Karpas-422 (cell line): ENCODE measurements at regions not wholly inside any gene's neighbourhood (a gene's known extent, or its start where the extent isn't known, plus 50 kb on each side); places are given as distances from the start of the nearest gene placed in this dataset.

Experiments used
- DNase-seq: peaks from one replicate; pipeline ENCODE4 v3.0.0-alpha.2; 2015
- H2AFZ ChIP-seq: fragments of 200-600 bp; sonication (generic); 2 replicates; pipeline ENCODE4 v1.6.1; 2014; ENCODE audit warnings: antibody characterized with exemption, low read length, mixed read lengths
- H3K27ac ChIP-seq: fragments of 200-600 bp; sonication (generic); 2 replicates; pipeline ENCODE4 v1.5.1; 2014; ENCODE audit warnings: mild to moderate bottlenecking, low read length, moderate library complexity
- H3K27me3 ChIP-seq: fragments of 200-600 bp; sonication (generic); 2 replicates; pipeline ENCODE4 v1.6.1; 2014; ENCODE audit warnings: low read length, mixed read lengths
- H3K36me3 ChIP-seq: fragments of 200-600 bp; sonication (generic); 2 replicates; pipeline ENCODE4 v1.6.1; 2014; ENCODE audit warnings: low read length, mixed read lengths; ENCODE audit not compliant: insufficient read depth
- H3K4me1 ChIP-seq: fragments of 200-600 bp; sonication (generic); 2 replicates; pipeline ENCODE4 v1.6.1; 2014; ENCODE audit warnings: mild to moderate bottlenecking, low read length, mixed read lengths
- H3K4me2 ChIP-seq: fragments of 200-600 bp; sonication (generic); 2 replicates; pipeline ENCODE4 v1.6.1; 2014; ENCODE audit warnings: low read length, low read depth, mild to moderate bottlenecking; ENCODE audit not compliant: poor library complexity, severe bottlenecking
- H3K4me3 ChIP-seq: fragments of 200-600 bp; sonication (generic); 2 replicates; pipeline ENCODE4 v1.5.1; 2014; ENCODE audit warnings: mild to moderate bottlenecking, antibody characterized with exemption, low read length, mixed read lengths
- H3K79me2 ChIP-seq: fragments of 200-600 bp; sonication (generic); 2 replicates; pipeline ENCODE4 v1.6.1; 2014; ENCODE audit warnings: mild to moderate bottlenecking, low read length, mixed read lengths
- H3K9ac ChIP-seq: fragments of 200-600 bp; sonication (generic); 2 replicates; pipeline ENCODE4 v1.6.0; 2014; ENCODE audit warnings: low read length
- H3K9me2 ChIP-seq: fragments of 200-600 bp; sonication (generic), shearing (Covaris generic); replicated peaks from 2 replicates; pipeline ENCODE4 v1.6.0; 2014; ENCODE audit warnings: mild to moderate bottlenecking, low read length, moderate library complexity; ENCODE audit not compliant: insufficient read depth
- H3K9me3 ChIP-seq: fragments of 300-700, 200-600 bp; sonication (generic); 2 replicates; pipeline ENCODE4 v1.6.1; 2014; ENCODE audit warnings: low read length, mixed read lengths
- H4K20me1 ChIP-seq: fragments of 200-600 bp; sonication (generic); 2 replicates; pipeline ENCODE4 v1.6.1; 2014; ENCODE audit warnings: mild to moderate bottlenecking, antibody characterized with exemption, low read length, low read depth; ENCODE audit not compliant: insufficient read depth

DNA sequence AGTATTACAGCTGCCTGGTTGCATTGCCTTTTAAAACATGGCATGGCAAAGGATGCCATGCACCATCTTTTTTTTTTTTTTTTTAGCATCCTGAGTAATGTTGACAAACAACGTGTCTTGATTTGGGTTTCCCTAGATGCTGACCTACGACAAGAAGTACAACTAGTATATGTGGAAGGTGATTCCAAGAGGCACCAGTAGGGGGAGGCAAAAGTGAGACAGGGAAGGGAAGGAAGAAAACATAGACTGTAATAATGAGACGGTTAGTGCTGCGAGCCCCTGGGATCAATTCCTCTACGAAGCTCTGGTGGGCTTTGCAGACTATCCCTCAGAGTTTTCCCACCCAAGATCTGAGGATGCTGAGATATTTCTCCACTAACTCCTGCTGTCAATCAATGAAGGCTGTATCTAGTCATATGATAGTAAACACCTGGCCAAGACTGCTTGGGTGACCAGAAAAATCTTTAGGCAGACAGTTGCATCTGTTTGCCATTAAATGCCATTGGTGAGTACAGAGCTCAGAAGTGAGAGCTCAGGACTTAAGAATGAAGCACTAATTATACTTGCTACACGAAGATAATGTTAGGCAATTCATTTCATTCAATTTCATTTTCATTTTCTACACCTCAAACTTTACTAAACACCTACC lies 458.6 kb upstream of the GOT2 start:
- Histone ChIP-seq H2AFZ (no peak overlapping the region), H3K79me2 (no peaks in the 10 kb centered on the region)
- peak; percentile 79 for DNase-seq

DNA sequence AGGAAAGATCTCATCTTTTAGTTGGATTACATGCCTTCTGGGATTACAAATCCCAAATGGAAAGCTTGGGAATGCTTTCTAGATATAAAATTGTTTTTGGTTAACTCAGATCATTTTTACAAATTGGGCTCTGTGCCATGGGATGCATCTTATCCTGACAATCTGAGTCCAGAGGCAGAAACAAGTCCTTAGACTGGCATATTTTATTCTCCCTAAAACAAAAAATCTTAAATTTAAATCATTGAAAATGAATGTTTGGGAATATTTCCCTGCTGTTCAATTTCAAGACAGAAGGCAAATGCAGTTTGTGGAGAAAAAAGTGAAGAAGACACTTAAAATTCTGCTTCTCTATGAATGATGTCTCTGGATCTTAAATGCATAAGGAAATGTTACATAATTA lies 456.6 kb upstream of the GOT2 start:
- H3K36me3 ChIP-seq: no peaks in the 10 kb centered on the region
- no peak overlapping the region for H3K9ac ChIP-seq
- no peaks in the 10 kb centered on the region for H3K4me1 ChIP-seq
- H3K4me3 ChIP-seq: no peak overlapping the region
- no peaks in the 10 kb centered on the region for H3K27me3 ChIP-seq
- H3K27ac ChIP-seq: no peak overlapping the region
- no peaks in the 10 kb centered on the region for H3K9me2 ChIP-seq
- no peaks in the 10 kb centered on the region for H4K20me1 ChIP-seq
- no peaks in the 10 kb centered on the region for H3K79me2 ChIP-seq
- H2AFZ ChIP-seq: no peak overlapping the region
- DNase-seq: no peak
- H3K9me3 ChIP-seq: no peaks in the 10 kb centered on the region
- no peak overlapping the region for H3K4me2 ChIP-seq

More for the DNA sequence above, 458.6 kb upstream of the GOT2 start:
- Histone ChIP-seq H3K27ac (no peak overlapping the region), H3K36me3 (no peaks in the 10 kb centered on the region), H3K4me3 (no peak overlapping the region), H3K9me2 (no peaks in the 10 kb centered on the region), H3K4me2 (no peak overlapping the region), H3K9me3 (no peaks in the 10 kb centered on the region), H3K9ac (no peak overlapping the region), H3K27me3 (no peaks in the 10 kb centered on the region), H3K4me1 (no peaks in the 10 kb centered on the region), H4K20me1 (no peaks in the 10 kb centered on the region)

DNA sequence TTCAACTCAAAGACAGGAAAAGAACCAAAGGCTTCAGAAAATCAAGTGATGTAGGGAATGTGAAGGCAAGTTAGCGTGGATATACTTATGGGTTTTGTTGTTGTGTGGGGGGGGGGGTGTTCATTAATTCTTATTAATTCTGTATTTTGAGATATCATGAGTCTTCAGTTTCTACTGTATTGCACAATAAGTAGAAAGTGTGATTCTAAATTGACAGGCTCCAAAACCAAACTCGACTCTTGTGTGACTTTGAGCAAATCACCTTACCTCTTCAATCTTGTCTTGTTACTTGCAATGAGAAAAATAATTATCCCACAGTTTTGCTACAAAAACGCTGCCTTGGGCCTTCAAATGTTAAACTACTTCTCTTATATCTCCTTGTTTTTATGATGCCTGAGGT lies 453.9 kb upstream of the GOT2 start:
- no peaks in the 10 kb centered on the region for H4K20me1 ChIP-seq

DNA sequence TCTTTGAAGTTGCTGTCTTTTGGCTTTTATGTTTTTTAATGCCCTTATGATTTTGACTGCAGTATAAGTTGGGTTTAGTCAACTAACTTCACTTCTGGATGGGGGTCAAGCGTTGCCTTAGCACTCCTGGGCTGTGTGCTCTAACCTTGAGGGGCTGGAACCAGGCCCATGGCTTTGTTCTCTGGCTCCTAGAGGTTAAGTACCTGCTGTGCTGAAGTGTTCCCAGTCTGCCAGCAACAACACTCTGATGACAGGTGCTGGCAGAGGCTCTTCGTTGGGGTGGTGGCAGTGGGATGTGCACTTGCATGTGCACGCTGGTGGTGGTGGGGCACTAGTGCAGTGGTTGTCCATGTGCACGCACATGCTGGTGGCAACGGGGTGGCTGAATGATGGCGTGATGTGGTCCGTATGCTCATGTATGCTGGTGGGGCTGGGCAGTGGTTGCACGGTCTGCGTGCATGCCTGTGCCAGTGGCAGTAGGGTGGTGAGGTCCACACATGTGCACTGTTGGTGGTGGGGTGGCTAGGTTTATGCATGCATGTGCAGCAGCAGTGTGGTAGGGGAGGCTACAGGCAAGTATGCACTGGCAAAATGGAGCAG lies 447.8 kb upstream of the GOT2 start:
- Histone ChIP-seq H3K9me3 (no peaks in the 10 kb centered on the region), H3K9ac (no peak overlapping the region), H2AFZ (no peak overlapping the region), H3K4me3 (no peak overlapping the region), H3K4me1 (no peaks in the 10 kb centered on the region), H3K79me2 (no peaks in the 10 kb centered on the region), H3K27me3 (no peaks in the 10 kb centered on the region), H3K36me3 (no peaks in the 10 kb centered on the region), H3K4me2 (no peak overlapping the region), H4K20me1 (no peaks in the 10 kb centered on the region), H3K27ac (no peak overlapping the region), H3K9me2 (no peaks in the 10 kb centered on the region)
- no peak for DNase-seq

More for the DNA sequence above, 453.9 kb upstream of the GOT2 start:
- Histone ChIP-seq H3K36me3 (no peaks in the 10 kb centered on the region), H3K9me2 (no peaks in the 10 kb centered on the region), H3K4me2 (no peak overlapping the region), H3K27ac (no peak overlapping the region), H3K4me1 (no peaks in the 10 kb centered on the region), H3K9me3 (no peaks in the 10 kb centered on the region), H3K9ac (no peak overlapping the region), H3K4me3 (no peak overlapping the region), H3K79me2 (no peaks in the 10 kb centered on the region), H3K27me3 (no peaks in the 10 kb centered on the region), H2AFZ (no peak overlapping the region)
- no peak for DNase-seq

DNA sequence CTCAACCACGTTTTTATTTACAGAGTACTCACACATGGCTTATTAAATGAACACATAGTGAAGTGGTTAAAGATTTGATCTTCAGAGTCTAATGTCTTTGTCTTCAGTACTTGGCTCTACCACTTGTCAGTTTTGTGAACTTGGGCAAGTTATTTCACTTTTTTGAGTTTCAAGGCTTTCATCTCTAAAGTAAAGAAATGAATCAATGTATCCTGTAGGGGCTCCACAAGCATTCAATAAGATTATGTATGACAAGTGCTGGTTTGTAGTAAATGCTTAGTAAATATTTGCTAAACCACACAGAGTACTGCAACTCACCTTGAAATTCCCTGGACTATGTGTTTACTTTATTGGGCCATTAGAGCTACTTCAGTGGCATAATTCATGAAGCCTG lies 446.0 kb upstream of the GOT2 start:
- DNase-seq: no peak
- Histone ChIP-seq H3K9me2 (no peaks in the 10 kb centered on the region), H3K9ac (no peak overlapping the region), H3K36me3 (no peaks in the 10 kb centered on the region), H3K27me3 (no peaks in the 10 kb centered on the region), H3K4me1 (no peaks in the 10 kb centered on the region), H3K79me2 (no peaks in the 10 kb centered on the region), H4K20me1 (no peaks in the 10 kb centered on the region), H3K4me2 (no peak overlapping the region), H3K4me3 (no peak overlapping the region), H2AFZ (no peak overlapping the region), H3K27ac (no peak overlapping the region), H3K9me3 (no peaks in the 10 kb centered on the region)

DNA sequence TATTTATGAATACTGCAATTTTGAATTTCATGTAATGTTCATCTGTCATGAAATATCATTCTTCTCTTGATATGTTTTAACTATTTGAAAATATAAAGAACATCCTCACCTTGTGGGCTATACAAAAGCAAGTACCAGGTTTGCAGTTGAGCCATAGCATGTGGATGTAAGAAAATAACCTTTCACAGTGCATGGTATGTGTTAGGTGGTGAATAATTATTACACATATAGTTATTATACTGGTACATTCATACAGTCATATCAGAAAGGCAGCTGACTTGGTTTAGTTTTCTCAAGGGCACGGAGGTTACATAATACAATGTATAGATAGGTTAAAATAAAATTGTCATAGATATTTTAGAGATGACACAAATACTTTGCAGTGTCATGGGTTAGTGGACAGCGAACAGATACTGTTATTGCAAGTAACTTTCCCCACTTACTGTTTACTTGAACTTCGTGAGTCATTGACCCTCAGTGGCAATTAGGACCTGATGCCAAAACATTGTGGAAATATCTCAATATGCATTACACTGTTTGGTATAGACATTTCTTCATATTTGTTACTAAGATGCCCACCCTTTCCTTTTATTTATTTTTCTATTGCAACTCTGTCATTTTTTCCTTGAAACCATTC lies 445.4 kb upstream of the GOT2 start:
- DNase-seq: no peak
- no peak overlapping the region for H3K4me2 ChIP-seq
- H4K20me1 ChIP-seq: no peaks in the 10 kb centered on the region
- no peak overlapping the region for H2AFZ ChIP-seq
- no peak overlapping the region for H3K27ac ChIP-seq
- no peaks in the 10 kb centered on the region for H3K9me2 ChIP-seq
- H3K4me3 ChIP-seq: no peak overlapping the region
- H3K27me3 ChIP-seq: no peaks in the 10 kb centered on the region
- H3K36me3 ChIP-seq: no peaks in the 10 kb centered on the region
- no peaks in the 10 kb centered on the region for H3K9me3 ChIP-seq
- no peaks in the 10 kb centered on the region for H3K4me1 ChIP-seq
- H3K9ac ChIP-seq: no peak overlapping the region
- no peaks in the 10 kb centered on the region for H3K79me2 ChIP-seq

DNA sequence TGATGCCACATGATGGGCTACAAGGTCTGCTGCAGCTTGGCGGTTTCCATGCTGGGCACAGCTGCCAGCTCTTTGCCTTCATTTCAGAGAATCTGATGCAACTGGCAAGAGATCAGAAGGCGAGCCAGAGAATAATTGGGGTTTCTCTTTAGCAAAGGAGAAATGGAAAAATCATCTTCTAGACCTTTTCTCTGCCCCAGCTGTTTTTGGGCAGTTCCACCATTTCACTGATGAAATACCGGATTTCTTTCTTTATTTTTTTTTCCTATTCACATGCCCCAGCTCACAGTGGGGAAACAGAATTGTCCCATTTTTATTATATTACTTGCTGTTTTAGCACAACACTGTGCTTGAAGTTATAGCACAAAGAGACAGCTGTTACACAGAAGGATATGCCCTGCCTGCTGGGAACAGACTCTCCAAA lies 439.3 kb upstream of the GOT2 start:
- Histone ChIP-seq H3K4me1 (no peaks in the 10 kb centered on the region), H3K27ac (no peak overlapping the region), H3K36me3 (no peaks in the 10 kb centered on the region), H3K9me3 (no peaks in the 10 kb centered on the region), H3K79me2 (no peaks in the 10 kb centered on the region), H3K4me2 (no peak overlapping the region), H4K20me1 (no peaks in the 10 kb centered on the region), H3K9me2 (no peaks in the 10 kb centered on the region), H3K4me3 (no peak overlapping the region), H2AFZ (no peak overlapping the region), H3K9ac (no peak overlapping the region), H3K27me3 (no peaks in the 10 kb centered on the region)
- no peak for DNase-seq

DNA sequence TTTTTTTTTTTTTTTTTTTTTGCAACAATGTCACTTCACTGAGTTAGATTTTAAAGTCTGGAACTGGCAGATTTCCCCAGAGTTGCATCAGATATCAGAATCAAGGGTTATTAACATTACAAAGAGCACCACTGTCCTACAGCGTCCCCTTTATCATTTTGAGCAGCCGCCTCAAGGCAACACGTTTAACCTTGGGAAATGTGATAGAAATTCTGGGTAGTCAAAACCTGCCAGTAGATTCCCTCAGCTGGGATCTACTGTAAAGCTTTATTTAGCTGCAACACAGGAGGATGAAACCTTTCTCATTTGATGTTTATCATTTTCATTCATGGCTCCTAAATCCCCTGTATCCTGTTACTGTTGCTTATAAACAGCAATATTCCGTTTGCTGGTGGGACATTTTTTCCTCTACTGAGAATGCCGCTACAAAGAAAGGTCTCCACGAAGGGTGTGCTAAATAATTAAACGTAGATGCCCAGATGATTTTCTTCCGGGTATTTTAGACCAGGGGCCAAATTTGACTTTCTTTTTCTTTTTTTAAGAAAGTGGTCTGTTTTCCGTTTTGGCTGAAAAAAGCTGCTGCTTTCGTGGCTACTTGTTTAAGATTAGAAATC lies 436.1 kb upstream of the GOT2 start:
- H4K20me1 ChIP-seq: no peaks in the 10 kb centered on the region
- H2AFZ ChIP-seq: no peak overlapping the region
- H3K9ac ChIP-seq: no peak overlapping the region
- no peak overlapping the region for H3K27ac ChIP-seq
- no peak overlapping the region for H3K4me2 ChIP-seq
- no peak for DNase-seq
- no peaks in the 10 kb centered on the region for H3K27me3 ChIP-seq
- no peak overlapping the region for H3K4me3 ChIP-seq
- no peaks in the 10 kb centered on the region for H3K36me3 ChIP-seq
- H3K79me2 ChIP-seq: no peaks in the 10 kb centered on the region
- H3K9me2 ChIP-seq: no peaks in the 10 kb centered on the region
- no peaks in the 10 kb centered on the region for H3K9me3 ChIP-seq
- no peaks in the 10 kb centered on the region for H3K4me1 ChIP-seq
